H1 (cell line): ENCODE measurements at regions not wholly inside any gene's neighbourhood (a gene's known extent, or its start where the extent isn't known, plus 50 kb on each side); places are given as distances from the start of the nearest gene placed in this dataset.

ENCODE experiments used
- CTCF ChIA-PET: fragments of 300-600 bp; sonication (Branson Sonifier 250); formaldehyde crosslinking; loops from one replicate; lab custom pipeline; 2021; ENCODE audit not compliant: partially characterized antibody; lab: Charles Lee
- POLR2A ChIA-PET: fragments of 300-600 bp; sonication (Branson Sonifier 250); formaldehyde crosslinking; loops from one replicate; lab custom pipeline; 2021; ENCODE audit warnings: inconsistent platforms; ENCODE audit not compliant: partially characterized antibody; lab: Charles Lee
- DNase-seq, 2 experiments: peaks; one replicate each; pipeline versions ENCODE4 v3.0.0 to v3.0.0-alpha.2; 2010 to 2022; ENCODE audit warnings: low spot score in 2 of 2, low read depth in 1 of 2, mixed read lengths in 1 of 2
- FAIRE-seq: peaks from 2 replicates; lab custom pipeline; 2011; peaks lifted over from hg19 to GRCh38; lab: Jason Lieb, UNC
- H2AFZ ChIP-seq: 2 replicates; pipeline ENCODE4 v1.8.1; 2012; ENCODE audit warnings: low read length, inconsistent platforms
- H2AK5ac ChIP-seq: 2 replicates; pipeline ENCODE4 v1.6.1; 2013; ENCODE audit warnings: low read depth, low read length
- H2BK120ac ChIP-seq: replicated peaks from 2 replicates; pipeline ENCODE3; 2013; ENCODE audit warnings: low read depth, low read length, inconsistent platforms
- H2BK12ac ChIP-seq: 2 replicates; pipeline ENCODE4 v1.6.1; 2013; ENCODE audit warnings: low read depth, low read length
- H2BK15ac ChIP-seq: 2 replicates; pipeline ENCODE4 v1.6.1; 2013; ENCODE audit warnings: low read length
- H2BK20ac ChIP-seq: 2 replicates; pipeline ENCODE4 v1.6.1; 2013; ENCODE audit warnings: low read length
- H2BK5ac ChIP-seq: 2 replicates; pipeline ENCODE4 v1.6.1; 2013; ENCODE audit warnings: low read depth, low read length
- H3K14ac ChIP-seq: 2 replicates; pipeline ENCODE4 v1.6.1; 2013; ENCODE audit warnings: inconsistent platforms; ENCODE audit not compliant: insufficient read length
- H3K18ac ChIP-seq: 2 replicates; pipeline ENCODE4 v1.6.1; 2013; ENCODE audit warnings: low read length; ENCODE audit errors: extremely low read depth
- H3K23ac ChIP-seq: 2 replicates; pipeline ENCODE4 v1.6.1; 2013; ENCODE audit warnings: inconsistent platforms; ENCODE audit not compliant: insufficient read length
- H3K23me2 ChIP-seq: 2 replicates; pipeline ENCODE4 v1.6.1; 2013; ENCODE audit warnings: low read depth, low read length
- H3K27ac ChIP-seq: 2 replicates; pipeline ENCODE4 v1.6.1; 2011; ENCODE audit warnings: low read depth, low read length, inconsistent platforms
- H3K27me3 ChIP-seq, 4 experiments: replicated peaks in 1 of 4; 1 replicate in 1 of 4; 2 replicates in 3 of 4; pipeline versions ENCODE4 v1.6.1 to v1.8.1; 2011 to 2013; ENCODE audit warnings: low read length in 3 of 4, mild to moderate bottlenecking in 3 of 4, inconsistent platforms in 2 of 4, mixed read lengths in 2 of 4, moderate library complexity in 1 of 4; ENCODE audit not compliant: control insufficient read depth in 3 of 4, insufficient read depth in 3 of 4; ENCODE audit errors: extremely low read depth in 1 of 4
- H3K36me3 ChIP-seq, 4 experiments: 2 replicates each; pipeline versions ENCODE4 v1.6.1 to v1.8.1; 2011 to 2013; ENCODE audit warnings: mild to moderate bottlenecking in 4 of 4, low read length in 3 of 4, moderate library complexity in 2 of 4, control low read depth in 1 of 4, inconsistent platforms in 1 of 4; ENCODE audit not compliant: insufficient read depth in 4 of 4, control insufficient read depth in 2 of 4
- H3K4ac ChIP-seq: replicated peaks from 2 replicates; pipeline ENCODE3; 2013; ENCODE audit warnings: low read length, low read depth, mixed read lengths, inconsistent platforms; ENCODE audit not compliant: insufficient read length
- H3K4me1 ChIP-seq, 4 experiments: replicated peaks in 1 of 4; 1 replicate in 1 of 4; 2 replicates in 3 of 4; pipeline versions ENCODE4 v1.6.1 to v1.8.1; 2011 to 2013; ENCODE audit warnings: low read length in 3 of 4, inconsistent platforms in 2 of 4, mixed read lengths in 1 of 4; ENCODE audit not compliant: insufficient read depth in 4 of 4, control insufficient read depth in 3 of 4
- H3K4me2 ChIP-seq, 2 experiments: 2 replicates each; pipeline versions ENCODE4 v1.6.1 to v1.8.1; 2011 to 2013; ENCODE audit warnings: low read depth in 2 of 2, low read length in 2 of 2, control low read depth in 1 of 2, inconsistent platforms in 1 of 2, mild to moderate bottlenecking in 1 of 2; ENCODE audit not compliant: insufficient read depth in 1 of 2
- H3K4me3 ChIP-seq, 4 experiments: fragments of 200-600, 300-600 bp in 1 of 4; sonication (generic), shearing (Covaris generic), sonication (Bioruptor Twin) in 1 of 4; 2 replicates each; pipeline versions ENCODE4 v1.5.1 to v1.8.1; 2011 to 2016; ENCODE audit warnings: low read length in 4 of 4, low read depth in 3 of 4, control low read depth in 2 of 4, inconsistent platforms in 2 of 4, mild to moderate bottlenecking in 2 of 4, mixed read lengths in 1 of 4, moderate library complexity in 1 of 4; ENCODE audit not compliant: insufficient read depth in 2 of 4; ENCODE audit errors: extremely low read depth in 1 of 4
- H3K56ac ChIP-seq: replicated peaks from 2 replicates; pipeline ENCODE3; 2013; ENCODE audit warnings: low read depth, mild to moderate bottlenecking, mixed read lengths, low read length, inconsistent platforms; ENCODE audit not compliant: insufficient read length
- H3K79me1 ChIP-seq: 2 replicates; pipeline ENCODE4 v1.6.1; 2013; ENCODE audit warnings: low read depth, low read length, control low read depth
- H3K79me2 ChIP-seq, 2 experiments: 2 replicates each; pipeline versions ENCODE4 v1.6.1 to v1.8.1; 2012 to 2013; ENCODE audit warnings: low read length in 2 of 2, mild to moderate bottlenecking in 2 of 2, inconsistent platforms in 1 of 2; ENCODE audit not compliant: insufficient read depth in 2 of 2, control insufficient read depth in 1 of 2
- H3K9ac ChIP-seq, 4 experiments: replicated peaks in 1 of 4; 1 replicate in 1 of 4; 2 replicates in 3 of 4; pipeline versions ENCODE4 v1.6.1 to v1.8.1; 2011 to 2013; ENCODE audit warnings: low read depth in 3 of 4, low read length in 3 of 4, control low read depth in 2 of 4, mild to moderate bottlenecking in 2 of 4, moderate library complexity in 2 of 4, inconsistent platforms in 1 of 4; ENCODE audit errors: extremely low read depth in 1 of 4
- H3K9me3 ChIP-seq, 2 experiments: 2 replicates each; pipeline versions ENCODE4 v1.6.1 to v1.8.1; 2012 to 2013; ENCODE audit warnings: mild to moderate bottlenecking in 2 of 2, moderate library complexity in 2 of 2, control low read depth in 1 of 2, inconsistent platforms in 1 of 2, low read depth in 1 of 2, low read length in 1 of 2, mixed read lengths in 1 of 2; ENCODE audit not compliant: insufficient read depth in 2 of 2
- H4K20me1 ChIP-seq, 2 experiments: replicated peaks in 1 of 2; 2 replicates each; pipeline versions ENCODE3 to v1.8.1; 2011 to 2013; ENCODE audit warnings: inconsistent platforms in 2 of 2, low read length in 2 of 2, mild to moderate bottlenecking in 1 of 2; ENCODE audit not compliant: insufficient read depth in 2 of 2, control insufficient read depth in 1 of 2
- H4K5ac ChIP-seq: 2 replicates; pipeline ENCODE4 v1.6.1; 2013; ENCODE audit warnings: low read length, low read depth, mixed read lengths, inconsistent platforms; ENCODE audit not compliant: insufficient read length
- H4K8ac ChIP-seq: 2 replicates; pipeline ENCODE4 v1.8.0; 2013; ENCODE audit warnings: mild to moderate bottlenecking, moderate library complexity, low read length, inconsistent platforms; ENCODE audit not compliant: insufficient read depth; ENCODE audit errors: extremely low read depth
- H4K91ac ChIP-seq: replicated peaks from 2 replicates; pipeline ENCODE3; 2013; ENCODE audit warnings: low read length, mixed read lengths, inconsistent platforms; ENCODE audit not compliant: insufficient read length
- HDAC2 ChIP-seq, 2 experiments: fragments of 300-600 bp in 1 of 2; sonication (generic) in 1 of 2; IDR thresholded peaks; 2 replicates each; pipeline ENCODE4 v1.6.1; 2011 to 2012; ENCODE audit warnings: low read depth in 2 of 2, low read length in 2 of 2, mild to moderate bottlenecking in 2 of 2, moderate library complexity in 2 of 2, borderline replicate concordance in 1 of 2, inconsistent platforms in 1 of 2
- PHF8 ChIP-seq: fragments of 200-600 bp; sonication (generic); conservative IDR thresholded peaks from 2 replicates; pipeline ENCODE4 v1.7.1; 2012; ENCODE audit warnings: low read depth, mild to moderate bottlenecking, inconsistent platforms, low read length, moderate library complexity
- SAP30 ChIP-seq: fragments of 300-600 bp; sonication (generic); IDR thresholded peaks from 2 replicates; pipeline ENCODE4 v1.7.1; 2012; ENCODE audit warnings: low read length, moderate library complexity, mild to moderate bottlenecking, inconsistent platforms; ENCODE audit not compliant: insufficient read depth, insufficient replicate concordance
- SIN3A ChIP-seq, 2 experiments: IDR thresholded peaks in 1 of 2; conservative IDR thresholded peaks in 1 of 2; 2 replicates each; pipeline ENCODE4 v1.6.1; 2011 to 2012; ENCODE audit warnings: low read length in 2 of 2, improper control_type of control experiment in 1 of 2, low read depth in 1 of 2, mild to moderate bottlenecking in 1 of 2
- SP1 ChIP-seq: IDR thresholded peaks from 2 replicates; pipeline ENCODE4 v1.6.1; 2011; ENCODE audit warnings: low read depth, low read length
- TAF7 ChIP-seq: optimal IDR thresholded peaks from 2 replicates; pipeline ENCODE3; 2011; ENCODE audit warnings: low read depth, mild to moderate bottlenecking, inconsistent platforms, low read length, moderate library complexity, borderline replicate concordance
- YY1 ChIP-seq: IDR thresholded peaks from 2 replicates; pipeline ENCODE4 v1.6.1; 2011; ENCODE audit warnings: low read depth, mild to moderate bottlenecking, low read length
- WGBS, 2 experiments: shearing (Covaris generic) in 1 of 2; methylation state at CpG; one replicate each; pipeline versions ENCODE4 v1.1.6 to v1.1.7; 2013 to 2015; ENCODE audit warnings: low lambda C conversion rate in 2 of 2, mixed read lengths in 2 of 2, inconsistent platforms in 1 of 2, low coverage in 1 of 2, missing lambda C conversion rate in 1 of 2; ENCODE audit not compliant: insufficient replicate concordance in 2 of 2, insufficient coverage in 1 of 2, insufficient read length in 1 of 2; ENCODE audit errors: extremely low coverage in 1 of 2, missing lambda C conversion rate in 1 of 2; 5-methylcytosine and 5-hydroxymethylcytosine counted together
- TF ChIP-seq, protein P1 (sequence below): IDR thresholded peaks from 2 replicates; pipeline ENCODE4 v1.6.1; 2012; ENCODE audit warnings: inconsistent platforms

GRCh38 chr18:73920033-73920432 is 227.6 kb downstream of the FBXO15 start:
- H3K18ac ChIP-seq = no peak overlapping the region
- no peak overlapping the region for H2AFZ ChIP-seq
- H2BK12ac ChIP-seq = no peak overlapping the region
- H3K79me2 ChIP-seq = no peaks in the 10 kb centered on the region
- DNase-seq = no peak
- H3K56ac ChIP-seq = no peak overlapping the region
- H4K20me1 ChIP-seq = no peaks in the 10 kb centered on the region
- H2BK15ac ChIP-seq = no peak overlapping the region
- ChIA-PET POLR2A (no interaction called here), CTCF (no interaction called here)
- H4K5ac ChIP-seq = no peak overlapping the region
- no peak overlapping the region for H3K23ac ChIP-seq
- TF ChIP-seq YY1 (no peak), SIN3A (conservative IDR thresholded peaks at IDR 0.05 in 1 of 2, IDR thresholded peaks at IDR 0.05 in 1 of 2; ENCODE audit: low read depth in 1 of 2, low read length in 2 of 2) (no peak), SP1 (no peak), SAP30 (no peak), TAF7 (no peak), HDAC2 (IDR thresholded peaks at IDR 0.05; ENCODE audit: borderline replicate concordance in 1 of 2, low read depth in 2 of 2, low read length in 2 of 2) (no peak), PHF8 (no peak)
- TF ChIP-seq, protein P1, sequence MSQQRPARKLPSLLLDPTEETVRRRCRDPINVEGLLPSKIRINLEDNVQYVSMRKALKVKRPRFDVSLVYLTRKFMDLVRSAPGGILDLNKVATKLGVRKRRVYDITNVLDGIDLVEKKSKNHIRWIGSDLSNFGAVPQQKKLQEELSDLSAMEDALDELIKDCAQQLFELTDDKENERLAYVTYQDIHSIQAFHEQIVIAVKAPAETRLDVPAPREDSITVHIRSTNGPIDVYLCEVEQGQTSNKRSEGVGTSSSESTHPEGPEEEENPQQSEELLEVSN = no peak
- 91% methylated on average over 2 of the region's 2 CpGs; no CpG with 5 or more reads in 1 of the 2 experiments for WGBS, 2 experiments
- no peak overlapping the region for H3K9ac ChIP-seq
- H3K14ac ChIP-seq = no peak overlapping the region
- no peaks in the 10 kb centered on the region for H3K79me1 ChIP-seq
- no peak overlapping the region for H2BK5ac ChIP-seq
- H2AK5ac ChIP-seq = no peak overlapping the region
- FAIRE-seq = no peak
- no peak overlapping the region for H3K4ac ChIP-seq
- H3K4me2 ChIP-seq = no peak overlapping the region
- H3K23me2 ChIP-seq = no peaks in the 10 kb centered on the region
- H2BK120ac ChIP-seq = no peak overlapping the region
- no peaks in the 10 kb centered on the region for H3K9me3 ChIP-seq
- H3K27me3 ChIP-seq = no peaks in the 10 kb centered on the region
- no peak overlapping the region for H3K27ac ChIP-seq
- H2BK20ac ChIP-seq = no peak overlapping the region
- no peak overlapping the region for H4K91ac ChIP-seq
- H3K36me3 ChIP-seq = no peaks in the 10 kb centered on the region
- no peaks in the 10 kb centered on the region for H3K4me1 ChIP-seq
- no peak overlapping the region for H3K4me3 ChIP-seq
- no peak overlapping the region for H4K8ac ChIP-seq
